PC-3 (cell line): ENCODE measurements at regions not wholly inside any gene's neighbourhood (a gene's known extent, or its start where the extent isn't known, plus 50 kb on each side); places are given as distances from the start of the nearest gene placed in this dataset.

Experiments used
- ATAC-seq: fragments of 200-7000 bp; cut with Tn5 transposase; 2 replicates; pipeline ENCODE4 v1.9.1; 2020; ENCODE audit warnings: mild to moderate bottlenecking, moderate library complexity
- BruUV-seq: library from RNA; stranded (reverse); fragments of 400-500 nt; replicated peaks from 2 replicates; lab custom pipeline; 2021; lab: Mats Ljungman, UMichigan
- CTCF ChIA-PET: fragments of 300-600 bp; sonication (Branson Sonifier 250); formaldehyde crosslinking; loops from one replicate; lab custom pipeline; 2022; ENCODE audit warnings: antibody characterized with exemption; lab: Charles Lee
- POLR2A ChIA-PET: fragments of 300-600 bp; sonication (Branson Sonifier 250); formaldehyde crosslinking; loops from one replicate; lab custom pipeline; 2022; ENCODE audit warnings: antibody characterized with exemption; ENCODE audit not compliant: unreplicated experiment; lab: Charles Lee
- DNase-seq: peaks from one replicate; pipeline ENCODE4 v3.0.0-alpha.2; 2015
- H2AFZ ChIP-seq: fragments of 300-600 bp; sonication (generic); 2 replicates; pipeline ENCODE4 v1.6.0; 2016; ENCODE audit warnings: antibody characterized with exemption, low read length
- H3F3A ChIP-seq: fragments of 300-600 bp; sonication (generic); one replicate; pipeline ENCODE4 v1.6.0; 2017; ENCODE audit warnings: antibody characterized with exemption, low read length, control low read depth, mild to moderate bottlenecking; ENCODE audit not compliant: unreplicated experiment
- H3K27ac ChIP-seq: fragments of 300-600 bp; sonication (generic); 2 replicates; pipeline ENCODE4 v1.5.1; 2016; ENCODE audit warnings: mild to moderate bottlenecking, low read length
- H3K27me3 ChIP-seq: fragments of 300-600 bp; sonication (generic); 2 replicates; pipeline ENCODE4 v1.6.1; 2016; ENCODE audit warnings: low read length, mixed read lengths
- H3K36me3 ChIP-seq: fragments of 300-600 bp; sonication (generic); 2 replicates; pipeline ENCODE4 v1.6.1; 2016; ENCODE audit warnings: low read depth, mixed run types, low read length, mixed read lengths
- H3K4me1 ChIP-seq: fragments of 300-600 bp; sonication (generic); 2 replicates; pipeline ENCODE4 v1.5.1; 2016; ENCODE audit warnings: low read length; ENCODE audit not compliant: insufficient read depth
- H3K4me2 ChIP-seq: fragments of 300-600 bp; sonication (generic); 2 replicates; pipeline ENCODE4 v1.6.0; 2016; ENCODE audit warnings: low read length
- H3K4me3 ChIP-seq: fragments of 300-600 bp; sonication (generic); 2 replicates; pipeline ENCODE4 v1.5.1; 2016; ENCODE audit warnings: mild to moderate bottlenecking, low read length, mixed read lengths
- H3K79me2 ChIP-seq: fragments of 300-600 bp; sonication (generic); 2 replicates; pipeline ENCODE4 v1.6.1; 2017; ENCODE audit warnings: low read length, mixed read lengths
- H3K9ac ChIP-seq: fragments of 300-600 bp; sonication (generic); 2 replicates; pipeline ENCODE4 v1.6.0; 2016; ENCODE audit warnings: mild to moderate bottlenecking, low read length
- H3K9me2 ChIP-seq: fragments of 300-600 bp; sonication (generic); replicated peaks from 2 replicates; pipeline ENCODE4 v1.6.1; 2016; ENCODE audit warnings: mixed run types, low read length, mixed read lengths
- H3K9me3 ChIP-seq: fragments of 300-600 bp; sonication (generic); 2 replicates; pipeline ENCODE4 v1.6.1; 2016; ENCODE audit warnings: low read length, mixed read lengths
- H4K20me1 ChIP-seq: fragments of 300-600 bp; sonication (generic); 2 replicates; pipeline ENCODE4 v1.6.1; 2016; ENCODE audit warnings: low read length, mixed read lengths
- CTCF ChIP-seq: fragments of 300-600 bp; sonication (generic); conservative IDR thresholded peaks from 2 replicates; pipeline ENCODE4 v1.5.1; 2017; ENCODE audit warnings: antibody characterized with exemption, low read depth, mild to moderate bottlenecking, low read length
- EZH2 ChIP-seq: fragments of 300-600 bp; sonication (generic); IDR thresholded peaks from one replicate; pipeline ENCODE4 v1.6.1; 2017; ENCODE audit warnings: antibody characterized with exemption, mild to moderate bottlenecking, low read length; ENCODE audit not compliant: unreplicated experiment
- EZH2phosphoT487 ChIP-seq: fragments of 300-600 bp; sonication (generic); IDR thresholded peaks from 2 replicates; pipeline ENCODE4 v1.6.1; 2018; ENCODE audit warnings: mild to moderate bottlenecking, antibody characterized with exemption, low read length, borderline replicate concordance
- intact Hi-C: fragments of 100-400 bp; cut with micrococcal nuclease; formaldehyde crosslinking; loops from 2 replicates; pipeline ENCODE4 v1.9.0; 2023

GRCh38 chr6:55696501-55696900 is 117.5 kb upstream of the HMGCLL1 start:
- BruUV-seq = no TSS peak

GRCh38 chr6:55696041-55696440 is 117.0 kb upstream of the HMGCLL1 start:
- DNase-seq (no peak), ATAC-seq (no peak)
- Histone ChIP-seq H3K27me3 (no peaks in the 10 kb centered on the region), H3K9me3 (no peaks in the 10 kb centered on the region), H3K4me2 (no peak overlapping the region), H3K4me1 (no peaks in the 10 kb centered on the region; the same call in 1 of the 2 replicates), H3K9ac (no peak overlapping the region), H3K4me3 (no peak overlapping the region), H4K20me1 (no peaks in the 10 kb centered on the region), H3K36me3 (no peaks in the 10 kb centered on the region), H3K27ac (no peak overlapping the region), H3K79me2 (no peaks in the 10 kb centered on the region), H3K9me2 (no peaks in the 10 kb centered on the region), H3F3A (no peaks in the 10 kb centered on the region), H2AFZ (no peak overlapping the region)
- intact Hi-C loops = no loop called here
- TF ChIP-seq EZH2phosphoT487 (no peak), EZH2 (no peak), CTCF (no peak)
- BruUV-seq = no TSS peak
- ChIA-PET POLR2A (no interaction called here), CTCF (no interaction called here)

More at GRCh38 chr6:55696501-55696900, 117.5 kb upstream of the HMGCLL1 start:
- H3F3A ChIP-seq = no peaks in the 10 kb centered on the region
- no peak overlapping the region for H3K4me2 ChIP-seq
- no peaks in the 10 kb centered on the region for H3K9me2 ChIP-seq
- intact Hi-C loops = no loop called here
- H3K4me1 ChIP-seq = no peaks in the 10 kb centered on the region; the same call in 1 of the 2 replicates
- H2AFZ ChIP-seq = no peak overlapping the region
- H4K20me1 ChIP-seq = no peaks in the 10 kb centered on the region
- H3K36me3 ChIP-seq = no peaks in the 10 kb centered on the region
- H3K27me3 ChIP-seq = no peaks in the 10 kb centered on the region
- H3K9ac ChIP-seq = no peak overlapping the region
- no peaks in the 10 kb centered on the region for H3K9me3 ChIP-seq
- no peak overlapping the region for H3K4me3 ChIP-seq
- H3K27ac ChIP-seq = no peak overlapping the region
- ATAC-seq = no peak
- no peak for DNase-seq
- CTCF ChIA-PET = no interaction called here
- TF ChIP-seq CTCF (no peak), EZH2phosphoT487 (no peak), EZH2 (no peak)
- H3K79me2 ChIP-seq = no peaks in the 10 kb centered on the region
- POLR2A ChIA-PET = no interaction called here

GRCh38 chr6:55694759-55695158 is 115.8 kb upstream of the HMGCLL1 start:
- Histone ChIP-seq H3K79me2 (no peaks in the 10 kb centered on the region), H2AFZ (no peak overlapping the region), H4K20me1 (no peaks in the 10 kb centered on the region), H3K36me3 (no peaks in the 10 kb centered on the region), H3K4me2 (no peak overlapping the region), H3K4me3 (no peak overlapping the region), H3K9me2 (no peaks in the 10 kb centered on the region), H3K4me1 (no peaks in the 10 kb centered on the region; the same call in 1 of the 2 replicates), H3K27me3 (no peaks in the 10 kb centered on the region), H3K9ac (no peak overlapping the region), H3K9me3 (no peaks in the 10 kb centered on the region), H3K27ac (no peak overlapping the region), H3F3A (no peaks in the 10 kb centered on the region)
- DNase-seq (no peak), ATAC-seq (no peak)
- BruUV-seq = no TSS peak
- ChIA-PET POLR2A (no interaction called here), CTCF (no interaction called here)
- intact Hi-C loops = no loop called here
- no peak for TF ChIP-seq CTCF
- TF ChIP-seq EZH2phosphoT487 = no peak
- no peak for TF ChIP-seq EZH2
